ENCODE measurements at regions not wholly inside any gene's neighbourhood (a gene's known extent, or its start where the extent isn't known, plus 50 kb on each side); places are given as distances from the start of the nearest gene placed in this dataset.

DNA sequence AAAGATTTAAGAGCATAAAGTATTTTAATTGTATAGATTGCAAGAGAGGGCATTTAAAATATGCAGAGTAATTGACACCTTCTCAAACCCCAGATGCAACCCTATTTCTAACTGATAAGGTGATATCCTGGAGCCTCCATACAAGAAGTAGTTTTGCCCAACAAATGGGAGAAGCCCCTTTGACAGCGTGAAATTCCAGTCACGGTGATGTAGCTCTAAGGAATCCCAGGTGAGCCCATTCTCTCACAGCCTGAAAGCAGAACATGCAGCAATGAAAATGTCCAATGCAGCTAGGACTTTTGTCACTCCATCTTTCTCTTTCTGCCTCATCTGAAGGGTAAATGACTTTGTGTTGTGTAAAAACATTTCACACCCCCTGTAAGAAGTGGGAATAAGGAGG lies 96.4 kb downstream of the TMEM212 start:
- TF ChIP-seq POLR2A (IDR thresholded peaks at IDR 0.05; ENCODE audit: low read length) (no peak), GATA1 (IDR thresholded peaks at IDR 0.05; ENCODE audit: low read depth, low read length) (no peak)

Measured in erythroblast (primary cell).